GM21737 (cell line): ENCODE measurements at regions not wholly inside any gene's neighbourhood (a gene's known extent, or its start where the extent isn't known, plus 50 kb on each side); places are given as distances from the start of the nearest gene placed in this dataset.

Source experiments
- ATAC-seq: cut with Tn5 transposase; IDR thresholded peaks from one replicate; pipeline ENCODE4 v1.9.1; 2021; ENCODE audit warnings: mild to moderate bottlenecking, moderate library complexity; ENCODE audit not compliant: unreplicated experiment

GRCh38 chr10:44674536-44675386 lies 236.4 kb upstream of the TMEM72 start:
- ATAC-seq = no peak

- ATAC-seq = no peak
These were observed 235.7 kb upstream of the TMEM72 start for GRCh38 chr10:44675387-44675874.

GRCh38 chr10:44680764-44681163 lies 230.4 kb upstream of the TMEM72 start:
- ATAC-seq = no peak

GRCh38 chr10:44682507-44682906 lies 228.6 kb upstream of the TMEM72 start:
- ATAC-seq = no peak

GRCh38 chr10:44684661-44685060 lies 226.5 kb upstream of the TMEM72 start:
- ATAC-seq = no peak

- no peak for ATAC-seq
These were observed 225.9 kb upstream of the TMEM72 start for GRCh38 chr10:44685220-44685619.

- ATAC-seq = no peak
These were observed 225.4 kb upstream of the TMEM72 start for GRCh38 chr10:44685747-44686146.

DNA sequence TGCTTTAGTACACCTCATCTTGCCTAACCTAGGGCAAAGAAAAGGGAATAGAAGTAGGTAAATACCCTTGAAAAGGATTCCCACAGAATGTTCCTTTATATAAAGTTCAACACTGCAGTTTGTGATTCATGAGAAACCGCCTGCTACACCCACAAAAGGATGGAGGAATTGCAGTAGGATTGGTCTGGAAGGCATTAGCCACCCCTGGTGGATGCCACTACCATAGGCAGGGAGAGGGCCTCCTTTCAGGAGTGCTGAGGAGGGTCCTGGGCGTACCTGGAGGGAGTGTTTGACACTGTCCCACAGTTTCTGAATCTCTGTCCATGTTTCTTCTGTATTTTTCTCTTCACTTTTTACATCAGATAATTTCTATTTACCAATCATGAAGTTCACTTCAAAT lies 221.8 kb upstream of the TMEM72 start:
- ATAC-seq = no peak

- no peak for ATAC-seq
These were observed 214.6 kb upstream of the TMEM72 start for GRCh38 chr10:44696496-44696895.

- no peak for ATAC-seq
These were observed 214.0 kb upstream of the TMEM72 start for GRCh38 chr10:44697116-44697515.

- no peak for ATAC-seq
These were observed 208.6 kb upstream of the TMEM72 start for GRCh38 chr10:44702531-44702930.

GRCh38 chr10:44703241-44704155 lies 207.6 kb upstream of the TMEM72 start:
- ATAC-seq = no peak

- no peak for ATAC-seq
These were observed 206.5 kb upstream of the TMEM72 start for GRCh38 chr10:44704616-44705015.

DNA sequence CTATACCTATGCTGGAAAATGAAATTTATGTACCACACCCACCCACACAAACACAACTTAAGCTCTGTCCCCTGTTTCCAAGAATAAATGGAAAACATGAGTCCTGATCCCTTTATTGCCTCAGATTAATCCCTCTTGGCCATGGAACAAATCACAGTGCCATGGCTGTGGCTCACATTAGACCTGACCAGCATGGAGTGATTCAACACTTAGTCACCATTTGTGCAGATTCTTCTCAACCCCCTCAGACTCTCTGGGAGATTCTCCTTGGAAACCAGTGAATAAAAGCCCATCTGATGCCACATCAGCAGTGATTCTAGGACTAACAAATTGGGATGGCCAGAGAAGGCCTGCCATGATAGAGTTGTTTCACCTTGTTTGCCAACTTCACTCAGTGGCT lies 204.4 kb upstream of the TMEM72 start:
- ATAC-seq = no peak

DNA sequence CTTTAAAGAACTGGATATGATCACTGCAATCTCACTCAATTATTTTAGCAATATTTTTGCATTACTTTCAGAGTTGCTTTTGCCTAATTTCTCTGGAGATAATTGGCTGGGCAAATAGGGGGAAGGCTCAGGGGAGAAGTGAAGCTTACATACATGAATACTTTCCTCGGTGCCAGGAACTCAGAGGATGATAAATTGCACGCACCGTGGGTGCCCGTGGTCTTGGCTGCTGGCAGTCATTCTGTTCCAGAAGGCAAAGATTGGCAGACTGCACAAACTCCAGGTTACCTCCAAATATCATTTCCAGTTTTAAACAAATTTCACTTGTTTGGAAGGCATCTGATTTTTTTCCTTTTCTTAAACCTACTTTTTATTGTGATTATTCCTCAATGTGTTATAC lies 197.8 kb upstream of the TMEM72 start:
- no peak for ATAC-seq

GRCh38 chr10:44714451-44714850 lies 196.7 kb upstream of the TMEM72 start:
- no peak for ATAC-seq

GRCh38 chr10:44715136-44715535 lies 196.0 kb upstream of the TMEM72 start:
- ATAC-seq = no peak

DNA sequence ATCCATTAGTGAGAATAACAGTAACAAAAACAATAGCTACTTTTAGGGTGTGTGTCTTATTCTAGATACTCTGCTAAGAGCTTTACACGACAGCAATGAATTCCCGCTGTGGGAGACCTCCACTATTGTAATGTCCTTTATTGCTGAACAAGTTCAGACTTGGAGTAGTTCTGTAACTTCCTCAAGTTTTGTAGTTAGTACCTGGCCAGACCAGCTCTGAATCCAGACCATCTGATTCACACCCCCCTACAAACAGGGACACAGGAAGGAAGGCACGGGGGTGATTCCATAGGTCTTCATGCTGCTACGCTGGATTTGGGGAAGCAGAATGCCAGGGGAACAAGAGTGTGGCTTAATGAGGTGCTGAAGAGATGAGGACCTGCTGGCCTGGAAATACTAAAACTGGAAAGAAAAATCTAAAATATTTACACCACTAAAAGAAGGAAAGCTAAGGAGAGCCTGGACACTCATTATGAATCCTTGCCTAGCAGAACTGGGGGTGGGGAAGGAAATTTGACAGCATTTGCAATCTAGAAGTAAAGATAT lies 194.6 kb upstream of the TMEM72 start:
- ATAC-seq = no peak

DNA sequence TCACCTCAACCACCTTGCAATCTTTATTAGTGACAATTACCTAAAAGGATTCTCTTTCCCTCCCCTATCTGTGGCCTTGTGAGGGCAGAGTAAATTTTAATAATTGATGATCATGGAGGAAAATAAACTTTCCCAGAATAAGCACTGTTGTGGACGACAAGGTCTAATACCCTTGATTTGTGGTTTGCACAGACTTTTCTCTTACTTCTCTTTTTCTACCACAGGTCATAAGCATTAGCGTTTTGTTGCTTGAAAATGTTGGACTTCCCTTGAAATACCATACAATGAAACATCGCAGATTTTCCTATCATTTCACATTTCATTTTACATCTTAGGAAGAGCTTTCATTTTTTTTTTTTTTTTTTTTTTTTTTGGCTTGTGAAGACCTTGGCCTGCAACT lies 188.1 kb upstream of the TMEM72 start:
- ATAC-seq = no peak

GRCh38 chr10:44723619-44724325 lies 187.4 kb upstream of the TMEM72 start:
- ATAC-seq = no peak
